CD4-positive, alpha-beta T cell treated with Interleukin-21 for 1 hour (primary cell): ENCODE measurements at regions not wholly inside any gene's neighbourhood (a gene's known extent, or its start where the extent isn't known, plus 50 kb on each side); places are given as distances from the start of the nearest gene placed in this dataset.
A peak's percentile ranks its signal among the peaks of the same experiment; 100 is the strongest.
"Not testable (repeated sequence)": the region's sequence is repeated elsewhere in the genome, so short reads cannot be mapped to it uniquely, and the experiment has no call there.

Experiments used
- DNase-seq: peaks from one replicate; pipeline ENCODE4 v3.0.0-alpha.2; 2020

DNA sequence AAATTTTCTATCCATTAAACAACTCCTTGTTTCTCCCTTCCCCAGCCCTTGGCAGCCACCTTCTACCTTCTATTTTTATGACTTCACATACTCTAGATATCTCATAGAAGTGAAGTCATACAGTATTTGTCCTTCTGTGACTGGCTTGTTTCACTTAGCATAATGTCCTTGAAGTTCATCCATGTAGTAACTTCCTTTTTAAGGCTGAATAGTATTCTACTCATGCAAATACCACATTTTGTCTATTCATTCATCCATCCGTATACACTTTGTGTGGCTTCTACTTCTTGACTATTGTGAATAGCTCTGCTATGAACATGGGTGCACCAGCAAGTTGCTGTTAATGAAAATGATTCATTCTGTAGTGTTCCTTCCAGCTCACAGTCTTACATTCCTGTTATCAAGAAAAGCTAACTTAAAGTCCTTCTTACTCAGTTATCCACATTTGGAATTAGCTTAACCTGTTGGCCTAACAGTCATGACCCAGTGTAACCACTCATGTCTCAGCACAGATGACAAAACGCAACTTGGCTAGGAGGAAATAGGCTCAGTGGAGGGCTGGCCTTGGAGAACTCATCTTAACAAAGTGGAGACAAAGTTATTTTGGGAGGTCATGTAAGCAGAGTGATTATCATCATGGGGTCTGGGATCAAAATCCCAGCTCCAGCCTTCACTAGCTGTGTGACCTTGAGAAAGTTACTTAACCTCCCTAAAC is 129.7 kb upstream of the MAP3K1 start:
- no peak for DNase-seq

GRCh38 chr5:56684159-56684558 is 131.2 kb upstream of the MAP3K1 start:
- DNase-seq: no peak

DNA sequence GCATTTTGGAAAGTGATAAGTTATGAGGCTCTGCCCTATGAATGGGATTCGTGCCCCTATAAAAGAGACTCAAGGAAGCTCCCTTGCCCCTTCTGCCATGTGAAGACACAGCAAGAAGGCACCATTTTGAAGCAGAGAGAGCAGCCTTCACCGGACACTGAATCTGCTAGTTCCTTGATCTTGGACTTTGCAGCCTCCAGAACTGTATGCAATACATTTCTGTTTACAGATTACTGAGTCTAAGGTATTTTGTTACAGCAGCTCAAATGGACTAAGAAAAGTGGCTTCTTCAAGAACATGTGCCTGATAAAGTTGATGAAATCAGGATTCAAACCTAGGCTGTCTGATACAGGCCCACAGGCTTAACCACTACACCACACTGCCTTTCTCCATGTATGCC is 131.6 kb upstream of the MAP3K1 start:
- DNase-seq: no peak

DNA sequence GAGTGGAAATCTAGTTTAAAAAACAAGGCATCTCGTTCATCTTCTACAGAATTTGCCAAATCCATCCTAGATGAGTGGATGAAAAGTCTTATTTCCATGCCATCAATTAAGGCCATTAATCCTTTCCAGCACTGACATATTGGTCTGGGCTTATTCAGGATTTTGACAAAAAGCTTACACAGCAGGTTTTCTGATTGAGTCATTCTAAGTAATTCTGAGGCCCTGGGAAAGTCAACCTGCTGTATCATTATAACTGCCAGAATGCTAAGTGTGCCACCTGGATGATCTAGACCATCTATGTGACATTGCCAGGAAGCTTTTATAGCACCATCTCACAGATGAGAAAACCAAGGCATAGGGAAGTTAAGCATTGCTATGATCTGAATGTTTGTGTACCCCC is 132.1 kb upstream of the MAP3K1 start:
- no peak for DNase-seq

DNA sequence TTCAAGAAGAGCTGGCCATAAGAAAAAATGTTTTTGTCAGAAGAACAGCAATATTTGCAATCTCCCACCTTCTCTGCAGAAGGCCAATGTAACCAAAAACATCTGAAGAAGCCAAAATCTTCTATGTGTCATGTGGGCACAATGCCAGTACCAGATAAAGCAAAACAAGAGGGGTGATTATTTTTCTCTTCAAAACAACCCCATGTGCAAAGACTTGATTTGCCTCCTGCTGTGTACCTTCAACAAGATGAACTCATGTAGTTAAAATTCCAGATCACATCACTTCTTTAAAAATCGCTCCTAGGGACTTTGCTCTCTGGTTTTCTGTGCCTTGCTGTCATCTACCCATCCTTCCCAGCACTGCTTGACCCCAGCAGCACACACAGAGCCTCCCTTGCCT is 134.0 kb upstream of the MAP3K1 start:
- no peak for DNase-seq

DNA sequence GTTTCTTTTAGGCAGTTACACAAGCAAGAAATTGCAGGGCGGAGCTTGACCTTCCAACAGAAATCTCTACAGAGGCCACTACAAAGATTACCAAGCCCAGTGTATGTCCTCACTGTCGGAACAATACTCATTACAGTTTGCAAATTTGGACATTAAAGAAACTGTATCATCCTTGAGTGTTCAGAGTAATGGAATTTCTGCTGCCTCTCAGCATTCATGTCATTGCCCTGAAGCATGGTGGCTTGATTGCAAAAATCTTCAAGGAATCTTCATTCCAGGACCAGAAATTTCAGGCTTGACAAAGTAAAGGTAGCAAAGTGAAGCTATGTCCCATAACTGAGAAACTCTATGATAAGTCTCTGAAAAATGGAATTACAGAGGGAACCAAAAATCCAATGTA is 134.6 kb upstream of the MAP3K1 start:
- no peak for DNase-seq

DNA sequence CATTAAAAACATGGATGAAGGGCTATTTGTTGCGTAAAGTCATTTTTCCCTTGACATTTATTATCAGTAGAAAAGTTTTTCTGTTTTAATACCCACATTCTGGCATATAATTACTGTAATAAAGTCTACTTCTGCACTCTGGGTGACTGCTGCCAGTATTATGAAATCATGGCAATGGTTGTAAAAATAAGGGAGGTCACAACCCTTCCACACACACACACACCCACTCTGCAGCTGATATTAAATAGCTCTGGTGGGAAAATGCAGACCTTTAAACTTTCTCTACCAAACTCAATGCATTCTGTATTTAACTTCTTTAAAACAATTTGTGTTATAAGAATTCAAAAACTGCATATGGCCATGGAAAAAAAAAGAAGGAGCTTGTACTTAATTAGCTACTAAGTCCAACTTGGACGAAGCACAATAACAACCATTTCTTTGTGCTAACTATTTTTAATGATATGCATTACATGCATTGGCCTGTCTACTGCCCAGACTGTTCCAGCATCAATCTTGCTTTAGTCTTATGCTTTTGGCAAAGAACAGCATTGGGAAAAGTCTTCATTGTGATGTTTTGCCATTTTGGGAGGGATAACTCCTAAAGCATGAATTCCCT is 137.6 kb upstream of the MAP3K1 start:
- no peak for DNase-seq

- DNase-seq: no peak
Measured at GRCh38 chr5:56676091-56676768, 139.1 kb upstream of the MAP3K1 start.

GRCh38 chr5:56674441-56674840 is 140.9 kb upstream of the MAP3K1 start:
- DNase-seq: no peak

DNA sequence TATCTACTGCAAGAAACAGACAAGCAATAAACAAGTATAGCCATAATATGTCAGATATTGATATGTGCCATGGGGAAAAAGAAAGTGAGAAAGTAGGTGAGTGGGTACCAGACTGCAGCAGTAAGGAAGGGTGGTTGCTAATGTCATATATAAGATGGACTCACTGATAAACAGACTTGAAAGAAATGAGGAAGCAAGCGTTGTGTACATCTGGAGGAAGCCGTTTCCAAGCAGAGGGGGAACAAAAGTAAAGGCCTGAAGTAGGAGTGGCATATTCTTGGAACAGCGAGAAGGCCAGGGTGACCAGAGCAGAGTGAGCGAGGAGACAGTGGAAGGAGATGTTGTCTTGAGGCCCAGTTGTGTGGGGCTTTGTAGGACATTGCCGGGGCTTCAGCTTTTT is 142.2 kb upstream of the MAP3K1 start:
- DNase-seq: peak; percentile 20

DNA sequence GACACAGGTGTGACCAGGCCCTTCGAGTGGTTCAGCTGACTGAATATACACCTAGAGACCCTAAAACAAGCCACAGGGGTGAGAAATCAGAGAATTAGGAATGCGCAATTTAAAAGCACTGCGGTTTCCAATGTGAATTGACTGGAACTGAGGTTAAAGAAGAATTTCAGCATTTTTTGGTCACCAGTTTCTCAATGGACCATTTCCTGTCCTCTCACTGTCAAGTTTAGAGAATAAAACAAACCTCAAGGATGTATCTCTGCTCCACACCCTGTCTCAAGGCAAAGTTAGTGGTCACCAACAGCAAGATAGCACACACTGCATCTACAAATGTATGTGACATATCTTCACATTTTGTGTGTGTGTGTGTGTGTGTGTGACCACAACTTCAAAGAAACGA is 143.8 kb upstream of the MAP3K1 start:
- DNase-seq: no peak

DNA sequence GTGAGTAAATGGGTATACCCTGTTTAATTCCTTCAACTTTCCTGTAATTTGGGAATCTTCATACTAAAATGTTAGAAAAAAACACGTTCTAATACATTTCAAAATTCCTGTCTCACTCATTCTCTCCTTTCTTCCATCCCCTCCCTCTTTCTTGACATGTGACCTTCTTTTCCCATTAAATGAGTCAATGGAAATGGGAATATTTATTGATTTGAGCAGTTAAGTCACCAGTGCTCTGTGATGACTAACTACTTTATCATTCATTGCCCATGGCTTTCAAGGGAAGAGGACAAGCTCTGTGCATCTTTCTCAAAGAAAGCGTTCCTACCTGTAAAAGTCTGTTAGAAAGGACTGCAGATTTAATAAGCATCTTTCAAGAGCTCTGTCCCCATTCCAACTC is 144.4 kb upstream of the MAP3K1 start:
- DNase-seq: no peak

DNA sequence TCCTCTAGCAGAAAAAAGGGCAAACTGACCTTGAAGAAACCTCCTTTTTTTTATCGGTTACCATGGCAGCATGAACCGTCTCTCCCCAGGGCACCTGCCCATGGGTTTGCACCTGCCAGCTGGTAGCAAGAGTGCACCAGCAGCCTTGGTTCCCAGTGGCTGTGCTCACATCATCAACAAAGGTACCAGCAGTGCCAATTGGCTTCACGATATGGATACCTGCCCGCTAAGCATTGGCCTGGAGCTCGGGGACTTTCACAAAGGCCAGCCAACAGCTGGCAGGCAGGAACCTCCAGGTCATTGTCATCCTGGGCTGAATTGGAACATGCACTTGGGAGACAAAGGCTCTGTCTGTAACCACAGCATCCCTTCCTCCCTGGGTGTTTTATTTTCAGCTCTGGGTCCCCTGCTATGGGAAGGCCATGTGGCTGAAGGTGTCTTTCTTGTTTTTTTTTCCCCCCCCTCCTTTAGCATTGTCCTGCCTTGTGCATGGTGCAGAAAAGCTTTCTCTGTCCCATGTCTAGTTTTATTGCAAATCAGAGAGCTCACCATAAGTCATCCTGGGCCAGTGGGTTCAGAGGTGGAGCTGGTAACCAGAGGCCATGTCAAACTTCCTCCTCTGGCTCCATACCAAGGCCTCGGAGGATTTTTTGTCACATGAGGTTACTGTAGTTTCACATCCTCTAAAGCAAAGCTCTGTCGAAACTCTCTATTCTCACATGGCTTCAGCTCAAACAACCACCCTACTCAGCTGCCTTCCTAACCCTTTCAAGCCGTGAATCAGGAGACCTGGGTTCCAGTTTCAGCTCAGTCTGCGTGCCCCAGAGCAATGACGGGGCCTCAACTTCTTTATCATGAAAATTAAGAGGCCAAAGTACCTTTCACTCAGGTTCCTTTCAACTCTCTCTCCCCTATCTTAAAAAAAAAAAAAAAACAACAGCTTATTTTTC is 145.5 kb upstream of the MAP3K1 start:
- DNase-seq: peak; percentile 50

GRCh38 chr5:56668996-56669395 is 146.4 kb upstream of the MAP3K1 start:
- DNase-seq: no peak

GRCh38 chr5:56667692-56668091 is 147.7 kb upstream of the MAP3K1 start:
- DNase-seq: no peak

DNA sequence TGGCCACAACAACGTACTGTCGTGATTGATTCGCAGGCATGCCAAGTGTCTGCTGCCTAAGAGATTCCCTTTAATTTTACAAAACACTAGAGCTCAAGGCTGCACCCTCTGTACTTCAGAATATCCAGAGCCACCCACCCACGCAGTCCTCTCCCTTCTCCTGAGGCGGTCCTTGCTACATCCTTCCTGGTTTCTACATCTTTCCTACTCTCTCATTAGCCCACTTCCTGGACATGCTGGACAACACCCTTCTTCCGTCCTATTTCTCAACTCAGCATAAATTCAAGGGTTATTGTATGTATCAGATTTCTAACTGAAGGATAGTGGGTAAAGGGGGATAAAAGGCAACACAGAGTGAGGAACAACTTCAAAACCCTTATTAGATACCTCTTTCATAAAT is 148.4 kb upstream of the MAP3K1 start:
- DNase-seq: no peak

GRCh38 chr5:56665117-56665516 is 150.2 kb upstream of the MAP3K1 start:
- not testable (repeated sequence) for DNase-seq

DNA sequence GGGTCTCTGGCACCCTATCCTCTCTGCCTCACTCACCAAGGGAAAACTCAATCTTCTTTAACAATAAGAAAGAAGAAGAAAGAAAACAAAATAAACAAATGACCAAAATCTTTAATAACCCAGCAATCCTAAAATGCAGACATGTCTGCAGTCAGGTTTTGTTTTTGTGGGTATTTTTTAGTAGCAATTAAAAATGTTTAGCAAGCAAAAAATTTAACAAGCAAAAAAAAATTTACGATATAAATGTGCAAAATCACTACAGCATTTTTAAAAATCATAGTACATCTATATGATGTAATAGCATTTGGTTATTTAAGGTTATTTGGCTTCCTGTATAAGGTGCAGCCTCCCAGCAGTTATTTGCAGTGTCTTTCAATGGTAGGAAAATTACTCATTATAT is 151.3 kb upstream of the MAP3K1 start:
- DNase-seq: no peak

GRCh38 chr5:56663523-56663922 is 151.8 kb upstream of the MAP3K1 start:
- DNase-seq: no peak

DNA sequence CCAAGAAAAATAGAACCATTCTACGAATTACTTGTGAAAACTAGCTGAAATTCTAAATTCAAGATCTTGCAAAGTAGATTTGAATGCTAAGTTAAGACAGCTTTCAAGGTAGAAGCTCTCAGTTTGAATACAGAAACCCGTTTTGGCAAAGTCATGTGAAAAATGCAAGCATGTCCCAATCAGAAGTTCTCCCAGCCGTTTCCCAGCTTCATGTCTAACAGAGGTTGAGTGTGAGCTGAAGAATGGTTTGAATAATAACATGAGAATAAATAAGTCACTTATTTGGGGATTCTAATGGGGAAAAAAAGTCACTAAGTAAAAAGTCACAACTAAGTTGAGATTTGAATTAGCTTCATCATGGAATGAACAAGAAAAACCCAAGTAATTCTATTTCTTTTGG is 152.5 kb upstream of the MAP3K1 start:
- DNase-seq: no peak

- DNase-seq: no peak
Measured at GRCh38 chr5:56659971-56660370, 155.4 kb upstream of the MAP3K1 start.

- no peak for DNase-seq
Measured at GRCh38 chr5:56658972-56659371, 156.4 kb upstream of the MAP3K1 start.
